Fibroblast of lung (primary cell): ENCODE measurements at regions not wholly inside any gene's neighbourhood (a gene's known extent, or its start where the extent isn't known, plus 50 kb on each side); places are given as distances from the start of the nearest gene placed in this dataset.

Experiments used
- CTCF ChIP-seq, 2 donors: IDR thresholded peaks in 1 of 2; conservative IDR thresholded peaks in 1 of 2; 1 replicate in 1 of 2; 2 replicates in 1 of 2; pipeline ENCODE4 v1.5.1; 2011 to 2012; ENCODE audit warnings: low read length in 2 of 2, control low read depth in 1 of 2, inconsistent platforms in 1 of 2, low read depth in 1 of 2, mild to moderate bottlenecking in 1 of 2
- EZH2 ChIP-seq: IDR thresholded peaks from 2 replicates; pipeline ENCODE4 v1.5.1; 2012; ENCODE audit warnings: low read length, control low read depth, mild to moderate bottlenecking; ENCODE audit errors: missing control alignments

- TF ChIP-seq CTCF (conservative IDR thresholded peaks at IDR 0.05 in 1 of 2, IDR thresholded peaks at IDR 0.05 in 1 of 2; ENCODE audit: low read depth in 1 of 2, low read length in 2 of 2) (no peak), EZH2 (no peak)
These were observed 1006.6 kb downstream of the NAALADL2 start for GRCh38 chr3:175865724-175866123.
